NCI-H2081 (cell line): ENCODE measurements at regions not wholly inside any gene's neighbourhood (a gene's known extent, or its start where the extent isn't known, plus 50 kb on each side); places are given as distances from the start of the nearest gene placed in this dataset.

Experiments used
- DNase-seq, 2 experiments: peaks; one replicate each; lab custom pipeline; 2025; lab: John Stamatoyannopoulos, UW

DNA sequence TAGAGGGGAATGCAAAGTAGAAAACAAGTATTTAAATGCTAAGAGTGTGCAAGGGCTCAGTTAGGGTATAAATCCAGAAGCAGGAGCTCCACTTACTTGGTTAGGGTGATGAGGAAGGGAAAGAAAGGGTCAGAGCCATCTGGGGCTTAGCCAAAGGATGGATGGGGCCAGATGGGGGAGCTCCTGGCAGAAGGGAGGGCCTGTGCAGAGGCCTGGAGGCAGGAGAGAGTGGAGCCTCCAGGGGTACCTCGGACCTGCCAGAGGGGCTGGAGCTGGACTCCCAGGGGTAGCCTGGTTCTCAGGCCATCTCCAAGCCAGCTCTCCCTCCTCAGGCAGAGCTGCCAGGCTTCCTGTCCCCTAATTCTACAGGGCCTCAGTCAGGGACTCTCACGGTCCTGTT, 506.3 kb downstream of the SHQ1 start:
- DNase-seq: no peak

DNA sequence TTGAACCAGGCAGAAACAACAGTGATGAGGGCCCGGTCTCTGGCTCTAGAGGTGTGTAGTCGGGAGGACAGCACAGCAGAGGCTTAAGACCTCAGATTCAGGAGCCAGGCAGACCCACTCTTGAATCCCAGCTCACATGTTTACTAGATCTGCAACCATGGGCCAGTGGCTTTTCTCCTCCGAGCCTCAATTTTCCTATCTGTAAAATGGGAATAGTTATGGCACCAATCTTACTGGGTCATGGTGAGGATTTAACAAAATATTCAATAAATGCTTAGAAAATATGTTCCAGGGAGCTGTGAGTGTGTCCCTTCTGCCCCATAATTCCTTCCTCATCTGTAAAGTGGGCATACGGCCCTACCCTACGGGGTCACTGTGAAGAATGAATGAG, 506.9 kb downstream of the SHQ1 start:
- no peak for DNase-seq

DNA sequence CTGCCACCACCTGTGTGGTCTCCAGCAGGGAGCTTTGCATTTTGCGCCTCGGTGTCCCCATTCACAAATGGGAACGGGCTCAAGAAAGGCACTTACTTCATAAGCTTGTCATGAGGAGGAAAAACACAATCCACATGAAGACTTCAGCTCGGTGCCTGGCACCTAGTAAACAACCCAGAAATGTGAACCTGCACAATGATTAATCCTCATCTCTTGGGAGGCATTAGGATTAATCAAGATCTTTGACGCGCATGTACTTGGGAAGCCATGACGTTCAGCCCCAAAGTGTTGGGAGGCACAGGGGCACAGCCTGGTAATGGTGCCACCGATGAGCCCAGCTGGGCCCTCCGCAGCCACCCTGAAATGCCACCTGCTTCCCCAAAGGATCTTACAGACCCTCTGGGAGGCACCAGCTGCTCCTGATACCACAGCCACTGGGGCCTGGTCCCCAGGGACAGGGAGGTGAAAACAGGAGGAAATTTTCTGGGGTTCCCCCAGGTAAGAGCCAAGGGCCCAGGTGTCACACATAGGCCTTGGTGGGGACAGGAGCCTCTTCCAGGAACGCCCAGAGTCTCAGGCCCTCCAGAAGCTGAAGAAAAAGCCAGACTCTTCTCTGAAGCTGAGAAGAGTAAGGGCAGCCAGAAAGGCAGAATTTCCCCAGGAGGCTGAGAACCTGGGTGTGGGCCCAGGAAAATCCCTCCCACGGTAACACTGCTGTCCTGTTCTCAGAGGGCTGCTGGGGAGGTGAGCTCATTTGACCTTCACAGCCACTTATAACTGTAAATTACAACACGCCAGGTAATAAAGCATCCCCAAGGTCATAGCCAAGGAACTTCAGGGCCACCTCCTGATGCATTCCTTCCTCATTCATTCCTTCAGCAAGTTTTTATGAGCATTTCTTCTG, 507.5 kb downstream of the SHQ1 start:
- no peak for DNase-seq

DNA sequence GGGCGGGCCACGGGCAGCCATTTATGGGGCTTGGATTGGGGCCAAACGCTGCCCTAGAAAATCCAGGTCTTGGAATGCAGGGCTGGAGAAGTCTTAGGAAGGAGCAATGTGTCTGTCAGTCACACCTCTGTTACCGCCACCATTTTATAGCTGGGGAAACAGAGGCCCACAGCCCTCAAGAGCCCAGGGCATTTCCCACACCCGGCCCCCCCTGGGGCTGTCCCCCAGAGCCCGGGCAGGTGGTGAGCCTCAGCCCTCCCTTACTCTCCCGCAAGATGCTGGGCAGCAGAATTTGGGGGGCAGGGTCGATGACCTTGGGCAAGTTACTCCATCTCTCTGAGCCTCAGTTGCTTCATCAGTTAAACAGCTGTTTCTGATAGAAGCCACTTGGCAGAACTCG, 508.2 kb downstream of the SHQ1 start:
- no peak for DNase-seq

DNA sequence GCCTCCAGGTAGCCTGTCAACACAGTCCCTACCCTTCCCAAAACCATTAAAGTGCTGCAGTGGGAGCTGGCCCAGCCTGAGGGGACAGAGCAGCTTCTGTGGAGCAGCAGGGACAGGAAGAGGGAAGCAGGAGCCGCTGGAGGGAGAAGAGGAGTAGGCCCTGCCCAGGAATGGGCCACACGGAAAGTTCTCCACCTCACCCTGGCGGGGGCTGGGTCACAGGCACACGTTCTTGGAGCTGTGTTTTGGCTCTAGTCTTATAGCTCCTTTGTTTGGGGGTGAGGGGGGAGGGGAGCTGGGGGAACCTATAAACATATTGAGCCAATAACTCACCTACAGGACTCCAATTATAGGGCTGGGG, 508.6 kb downstream of the SHQ1 start:
- no peak for DNase-seq

DNA sequence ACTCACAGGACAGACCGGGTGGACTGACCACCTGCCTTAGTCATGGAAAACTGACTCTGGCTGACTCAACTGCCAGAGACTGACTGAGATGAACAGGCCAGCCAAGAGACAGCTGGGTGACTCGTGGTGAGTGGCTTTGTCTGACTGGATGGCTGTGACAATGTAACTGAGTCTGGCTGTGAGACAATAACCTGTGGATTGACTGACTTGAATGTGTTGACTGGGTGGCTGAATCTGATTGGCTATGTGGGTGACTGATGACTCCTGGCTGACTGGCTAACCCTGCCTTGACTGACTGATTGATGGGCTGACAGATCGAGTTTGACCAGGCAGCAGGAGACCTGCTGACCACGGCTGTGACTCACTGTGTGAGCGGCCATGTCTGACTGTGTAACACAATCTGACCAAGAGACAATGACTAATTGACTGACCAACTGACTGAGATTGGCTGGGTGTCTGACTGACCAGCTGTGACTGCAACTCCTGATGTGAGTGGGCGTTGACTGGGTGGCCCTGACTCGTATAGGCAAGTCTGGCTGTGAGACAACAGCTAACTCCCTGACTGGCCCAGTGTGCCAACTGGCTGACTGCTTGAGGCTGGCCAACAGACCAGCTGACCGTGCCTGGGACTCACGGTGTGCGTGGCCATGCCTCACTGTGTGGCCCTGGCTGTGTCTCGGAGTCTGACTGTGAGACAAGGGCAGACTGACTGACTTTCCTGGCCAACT, 509.1 kb downstream of the SHQ1 start:
- no peak for DNase-seq

DNA sequence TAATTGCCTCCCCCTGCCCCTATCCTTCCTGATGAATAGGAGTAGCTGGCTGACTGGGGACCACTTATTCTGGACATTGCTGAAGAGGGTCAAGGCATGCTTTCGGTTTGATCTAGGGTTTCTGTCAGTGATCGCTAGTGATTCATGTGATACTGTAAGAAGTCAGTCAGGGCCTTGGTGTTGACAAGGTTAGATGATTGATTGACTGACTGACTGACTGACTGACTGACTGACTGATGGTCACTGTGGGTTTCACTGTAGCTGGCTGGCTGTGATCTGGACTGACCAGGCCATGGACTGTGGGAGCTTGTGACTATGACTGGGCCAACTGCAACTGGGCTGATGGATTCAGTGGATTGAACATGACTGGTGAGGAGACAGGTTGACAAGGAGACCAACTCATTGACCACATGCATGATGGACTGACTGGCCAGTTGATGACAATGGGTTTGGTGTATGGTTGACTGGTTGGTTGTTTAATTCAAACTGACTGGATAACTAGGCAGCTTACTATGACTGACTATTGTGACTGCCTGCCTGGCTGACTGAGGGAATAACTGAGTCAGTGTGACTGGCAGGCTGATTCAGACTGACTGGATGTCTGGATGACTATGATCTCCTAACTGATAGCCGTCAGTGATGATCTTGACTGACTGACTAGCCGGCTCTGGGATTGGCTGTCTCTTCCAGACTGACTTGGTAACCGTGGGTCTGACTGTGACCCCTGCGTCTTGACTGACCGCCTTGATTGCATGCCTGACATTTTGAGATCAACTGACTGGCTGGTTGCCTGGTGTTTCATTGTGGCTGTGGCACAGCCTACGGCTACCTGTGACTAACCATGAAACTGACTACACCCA, 509.9 kb downstream of the SHQ1 start:
- DNase-seq: no peak

DNA sequence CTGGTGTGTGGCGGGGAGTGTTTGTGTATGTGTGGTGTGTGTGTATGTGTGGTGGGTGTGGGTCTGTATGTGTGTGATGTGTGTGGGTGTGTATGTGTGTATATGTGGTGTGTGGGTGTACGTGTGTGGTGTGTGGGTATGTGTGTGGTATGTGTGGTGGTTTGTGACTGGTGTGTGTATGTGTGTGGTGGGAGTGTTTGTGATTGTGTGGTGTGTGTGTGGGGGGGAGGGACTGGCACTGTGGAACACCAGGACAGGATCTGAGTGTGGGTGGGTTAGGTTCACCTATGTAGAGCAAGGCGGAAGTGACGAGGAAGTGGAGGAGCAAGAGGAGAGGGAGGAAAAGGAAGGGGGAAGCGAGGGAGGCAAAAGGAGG, 510.8 kb downstream of the SHQ1 start:
- no peak for DNase-seq

DNA sequence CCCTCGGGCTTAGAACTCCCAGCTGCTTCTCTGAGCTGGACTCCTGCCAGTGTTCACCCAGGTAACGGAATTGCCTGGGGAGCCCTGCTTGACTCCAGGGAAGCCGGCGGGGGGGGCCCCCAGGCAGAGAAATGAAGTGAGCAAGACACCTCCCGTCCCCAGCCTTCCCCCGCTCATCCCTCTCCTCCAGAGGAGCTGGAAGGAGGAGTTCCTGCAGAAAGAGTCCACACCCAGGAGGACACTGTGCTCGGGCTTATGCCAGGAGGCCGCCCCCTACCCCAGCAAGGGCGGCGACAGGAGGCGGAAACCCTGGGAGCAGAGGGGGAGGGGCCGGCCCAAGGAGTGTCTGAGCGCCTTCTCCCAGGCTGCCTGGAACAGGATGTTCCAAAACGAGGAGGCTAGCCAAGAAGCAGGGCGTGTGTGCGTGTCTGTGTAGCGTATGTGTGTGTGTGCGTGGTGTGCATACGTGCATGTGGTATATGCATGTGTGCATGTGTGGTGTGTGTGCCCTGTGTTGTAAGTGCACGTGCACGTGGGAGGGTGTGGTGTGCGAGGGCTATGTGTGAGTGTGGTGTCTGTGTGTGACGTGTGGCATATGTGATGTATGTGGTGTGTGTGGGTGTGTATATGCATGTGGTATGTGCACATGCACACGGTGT, 511.3 kb downstream of the SHQ1 start:
- DNase-seq: peak; percentile 56 to 71

DNA sequence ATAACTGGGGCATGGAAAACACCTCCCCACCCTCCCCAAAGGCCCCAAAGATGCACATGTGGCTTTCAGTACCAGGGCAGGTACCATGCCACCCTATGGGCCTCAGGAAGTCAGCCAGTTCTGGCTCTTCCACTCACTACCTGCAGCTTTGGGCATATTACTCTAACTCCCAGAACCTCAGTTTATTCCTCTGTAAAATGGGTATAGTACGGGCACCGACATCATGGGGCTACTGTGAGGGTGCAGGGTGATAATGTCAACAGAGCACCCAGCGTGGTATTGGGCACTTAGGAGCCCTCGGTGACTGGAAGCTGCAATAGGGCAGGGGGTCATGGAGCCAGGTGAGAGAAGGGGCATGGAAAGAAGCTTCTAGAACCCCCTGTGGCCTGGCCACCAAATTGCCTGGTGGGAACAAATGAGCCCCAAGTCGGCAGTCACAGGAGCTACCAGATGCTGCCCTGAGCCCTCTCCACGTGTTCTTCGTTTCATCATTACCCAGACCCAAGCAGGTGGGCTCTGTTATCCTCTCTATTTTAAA, 512.1 kb downstream of the SHQ1 start:
- DNase-seq: no peak

DNA sequence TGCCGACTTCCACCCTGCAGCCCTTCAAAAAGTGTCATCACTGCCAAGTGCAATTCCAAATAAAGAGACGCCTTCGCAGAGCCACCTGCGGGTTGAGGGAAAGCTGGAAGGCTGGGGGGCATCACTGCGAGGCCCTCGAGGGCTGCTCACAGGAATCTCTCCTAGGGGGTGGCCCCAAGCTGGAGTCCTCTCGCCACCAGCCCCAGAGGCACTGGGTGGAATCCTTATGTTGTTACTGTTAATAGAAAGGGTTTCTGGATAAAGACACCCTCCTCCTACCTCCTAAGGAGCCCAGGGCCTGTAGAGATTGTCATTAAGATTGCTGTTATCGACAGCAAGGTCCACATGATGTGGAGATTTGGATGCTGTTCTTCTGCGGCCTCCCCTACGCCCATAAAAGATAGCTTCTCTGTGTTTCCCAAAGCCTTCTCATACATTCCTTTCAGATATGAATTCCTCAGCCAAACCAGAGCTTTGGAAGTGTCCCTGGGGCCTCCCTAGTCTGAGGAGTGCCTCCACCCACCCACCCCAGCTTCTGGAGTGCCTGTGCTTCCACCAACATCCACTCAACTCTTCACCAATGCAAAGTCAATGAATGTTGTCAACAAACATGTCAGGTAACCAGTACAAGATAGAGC, 512.7 kb downstream of the SHQ1 start:
- DNase-seq: no peak

DNA sequence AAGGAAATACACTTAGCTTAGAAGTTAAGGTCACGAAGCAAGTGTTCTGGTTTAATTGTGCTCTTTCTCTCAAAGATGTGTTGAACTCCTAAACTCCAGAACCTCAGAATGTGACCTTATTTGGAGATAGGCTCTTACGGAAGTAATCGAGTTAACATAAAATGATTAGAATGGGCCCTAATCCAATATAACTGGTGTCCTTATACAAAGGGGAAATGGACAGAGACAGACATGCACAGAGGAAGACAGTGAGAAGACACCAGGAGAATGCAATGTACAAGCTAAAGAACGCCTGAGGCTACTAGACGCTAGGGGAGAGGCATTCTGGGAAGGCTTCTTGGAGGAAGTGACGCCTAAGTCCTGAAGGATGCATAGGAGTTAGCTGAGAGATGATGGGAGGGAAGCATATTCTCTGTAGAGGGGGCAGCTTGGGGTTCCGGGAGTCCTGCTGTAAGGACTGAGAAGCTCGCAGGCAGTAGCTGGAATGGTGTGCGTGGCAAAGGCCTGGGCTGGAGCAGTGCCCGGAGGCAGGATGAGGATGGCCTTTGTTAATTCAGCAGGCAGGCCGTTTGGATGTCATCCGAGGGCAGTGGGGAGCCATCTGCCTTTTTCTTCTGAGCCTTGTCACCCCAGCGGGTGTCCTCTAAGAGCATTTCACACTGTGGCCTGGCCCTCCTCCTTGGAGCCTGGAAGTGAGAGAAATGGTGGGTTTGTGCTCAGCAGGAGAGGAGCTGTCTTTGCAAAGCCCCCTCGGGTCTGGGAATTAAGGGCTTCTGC, 513.4 kb downstream of the SHQ1 start:
- DNase-seq: peak; percentile 15 to 62

DNA sequence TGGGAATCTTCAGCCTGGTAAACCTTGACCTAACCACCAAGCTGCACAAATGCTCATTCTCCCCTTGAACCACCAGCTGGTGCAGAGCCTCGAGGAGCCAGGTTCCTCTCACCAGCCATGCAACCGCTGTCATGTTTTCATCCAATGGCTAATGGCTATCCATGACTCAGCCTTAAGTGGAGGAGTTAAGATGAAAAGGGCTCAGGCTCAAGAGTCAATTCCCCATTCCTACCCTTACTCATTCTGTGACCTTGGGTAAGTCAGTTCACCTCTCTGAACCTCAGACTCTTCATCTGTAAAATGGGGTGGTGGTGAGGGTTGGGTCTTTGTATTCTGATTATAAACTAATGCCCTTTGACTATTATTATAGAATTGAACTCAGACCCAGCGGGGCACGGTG, 515.6 kb downstream of the SHQ1 start:
- DNase-seq: no peak

DNA sequence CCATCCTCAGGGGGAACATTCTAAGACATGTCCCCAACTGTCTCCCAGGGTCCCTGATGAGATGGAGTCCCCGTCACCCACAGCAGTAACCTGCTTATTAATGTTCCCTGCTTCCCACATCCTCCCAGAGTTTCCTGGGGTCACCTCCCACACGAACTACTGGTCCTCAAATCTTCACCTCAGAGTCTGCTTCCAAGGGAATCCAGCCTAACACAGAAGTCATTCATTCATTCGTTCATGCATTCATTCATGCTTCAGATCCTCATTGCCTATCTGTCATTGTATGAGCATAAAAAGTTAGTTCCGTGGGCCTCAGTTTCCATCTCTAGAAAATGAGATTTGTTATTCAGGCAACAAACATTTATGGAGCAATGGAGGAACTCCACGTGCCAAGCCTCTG, 516.2 kb downstream of the SHQ1 start:
- DNase-seq: no peak

DNA sequence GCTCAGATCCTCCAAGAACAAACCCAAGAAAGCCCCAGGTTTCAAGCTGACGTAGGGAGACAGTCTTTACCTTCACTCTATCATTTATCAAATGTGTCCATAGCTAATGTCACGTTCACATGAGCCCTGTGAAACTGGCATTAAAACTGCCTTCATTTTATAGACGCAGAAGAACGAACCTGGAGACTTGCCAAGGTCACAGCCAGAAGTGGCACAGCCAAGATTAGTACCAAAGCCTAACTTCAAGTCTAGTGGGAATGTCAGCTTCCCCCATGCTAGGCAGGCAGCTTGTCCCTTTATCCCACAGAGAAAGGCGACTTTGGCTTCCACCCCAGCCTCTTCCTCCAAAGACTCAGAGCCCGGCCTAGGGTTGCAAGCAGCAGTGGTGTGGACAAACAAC, 517.2 kb downstream of the SHQ1 start:
- no peak for DNase-seq

DNA sequence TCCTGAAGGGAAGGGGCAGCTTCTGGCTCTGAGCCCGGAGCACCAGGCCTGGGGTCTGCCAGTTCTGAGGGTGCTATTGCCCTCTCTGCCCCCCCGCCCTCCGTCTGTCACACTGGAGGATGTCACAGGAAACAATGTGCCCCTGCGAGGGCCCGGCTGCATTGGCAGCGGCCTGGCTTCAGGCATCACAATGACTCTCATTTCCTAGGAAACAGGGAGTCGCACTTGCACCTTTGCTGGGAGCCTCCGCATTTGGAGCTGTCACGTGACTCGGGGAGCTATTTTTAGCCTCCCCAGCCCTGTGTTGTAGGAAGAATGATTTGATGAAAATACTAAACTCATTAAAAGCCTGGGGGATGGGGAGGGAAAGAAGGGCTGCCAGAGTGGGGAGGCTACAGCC, 518.9 kb downstream of the SHQ1 start:
- DNase-seq: no peak

DNA sequence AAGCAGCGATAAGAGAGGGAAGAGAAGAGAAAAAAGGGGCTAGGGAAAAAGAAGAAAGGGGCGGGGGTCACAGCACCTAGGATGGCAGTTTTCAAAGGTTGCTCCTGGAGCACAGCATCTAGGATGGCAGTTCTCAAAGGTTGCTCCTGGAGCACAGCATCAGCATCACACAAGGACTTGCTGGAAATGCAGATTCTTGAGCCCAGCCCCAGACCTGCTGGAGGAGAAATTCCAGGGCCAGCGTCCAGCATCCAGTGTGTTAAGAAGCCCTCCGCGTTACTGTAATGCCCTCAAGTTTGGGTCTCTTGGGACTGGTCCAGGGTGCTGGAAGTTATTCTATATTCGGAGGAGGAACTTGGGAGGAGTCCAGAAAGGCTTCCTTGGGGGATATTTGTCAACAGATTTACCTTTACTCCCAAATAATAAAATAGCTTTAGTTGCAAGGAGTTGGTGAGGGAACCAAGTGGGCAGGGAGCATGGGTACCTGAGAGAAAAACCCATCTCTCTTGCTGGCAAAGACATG, 519.4 kb downstream of the SHQ1 start:
- DNase-seq: no peak

DNA sequence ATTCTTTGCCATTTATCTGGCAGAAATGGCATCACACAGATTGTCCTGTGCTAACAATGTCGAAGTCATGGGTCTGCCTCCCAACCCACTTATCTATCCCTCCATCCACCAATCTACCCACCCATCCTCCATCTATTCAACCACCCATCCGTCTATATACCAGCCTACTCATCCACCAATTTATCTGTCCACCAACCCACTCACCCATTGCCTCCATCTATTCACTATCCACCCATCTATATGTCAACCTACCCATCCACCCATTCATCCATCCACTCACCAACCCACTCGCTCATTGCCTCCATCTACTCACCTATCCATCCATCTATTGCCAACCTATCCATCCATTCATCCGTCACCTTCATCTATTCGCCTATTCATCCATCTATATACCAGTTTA, 521.2 kb downstream of the SHQ1 start:
- no peak for DNase-seq

DNA sequence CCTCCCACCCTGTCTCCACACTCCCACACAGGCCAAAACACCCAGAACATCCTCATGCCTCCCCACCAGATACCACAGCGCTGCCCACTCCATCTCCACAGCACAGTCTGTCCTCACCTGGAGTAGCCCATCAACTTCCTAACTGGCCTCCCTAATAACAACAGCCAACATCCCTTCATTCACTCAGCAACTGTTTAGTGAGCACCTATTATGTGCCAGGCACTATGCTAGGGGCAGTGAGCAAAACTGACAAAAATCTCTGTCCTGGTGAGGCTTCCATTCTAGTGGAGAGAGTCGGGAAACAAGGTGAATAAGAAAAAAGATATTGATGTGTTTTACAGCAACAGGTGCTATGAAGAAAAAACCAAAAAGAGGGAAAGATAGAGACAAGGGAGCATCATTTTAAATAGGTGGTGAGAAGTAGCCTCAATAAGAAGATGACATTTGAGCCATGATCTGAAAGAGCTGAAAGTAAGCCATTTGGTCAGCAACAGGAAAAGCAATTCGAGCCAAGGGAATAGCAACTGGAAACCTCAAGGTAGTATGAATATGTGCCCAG, 523.9 kb downstream of the SHQ1 start:
- DNase-seq: no peak

DNA sequence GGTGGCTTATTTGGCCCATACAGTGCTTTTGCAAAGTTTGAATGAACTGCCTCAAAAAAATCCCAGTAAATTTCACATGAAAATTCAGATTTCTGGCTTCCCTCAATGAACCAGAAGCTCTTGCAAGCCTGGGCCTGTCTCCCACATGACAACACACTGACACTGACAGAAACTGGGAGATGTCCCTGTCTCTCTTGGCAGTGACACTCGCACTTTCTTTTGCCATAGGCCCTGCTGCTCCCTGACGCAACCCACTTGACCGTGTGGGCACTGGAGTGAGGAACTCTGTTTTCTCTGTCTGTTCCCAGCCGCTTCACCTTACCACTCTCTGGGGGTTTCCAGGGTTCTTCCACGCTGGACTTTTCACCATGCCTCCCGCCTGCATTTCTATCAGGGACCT, 524.5 kb downstream of the SHQ1 start:
- no peak for DNase-seq
